H9 (cell line): ENCODE measurements at regions not wholly inside any gene's neighbourhood (a gene's known extent, or its start where the extent isn't known, plus 50 kb on each side); places are given as distances from the start of the nearest gene placed in this dataset.

Experiments
- DNase-seq: peaks from one replicate; pipeline ENCODE4 v3.0.0-alpha.2; 2017
- H2AFZ ChIP-seq: one replicate; pipeline ENCODE4 v1.6.1; 2013; ENCODE audit warnings: mild to moderate bottlenecking, low read length, control low read depth, moderate library complexity
- H2AK5ac ChIP-seq: 2 replicates; pipeline ENCODE4 v1.6.1; 2013; ENCODE audit warnings: low read length, control low read depth, mixed read lengths; ENCODE audit not compliant: insufficient read length
- H2BK120ac ChIP-seq: one replicate; pipeline ENCODE4 v1.6.1; 2013; ENCODE audit warnings: low read depth, mild to moderate bottlenecking, low read length, control low read depth, inconsistent platforms; ENCODE audit not compliant: poor library complexity, severe bottlenecking
- H2BK12ac ChIP-seq: 2 replicates; pipeline ENCODE4 v1.6.1; 2013; ENCODE audit warnings: low read length, control low read depth, mixed read lengths, low read depth; ENCODE audit not compliant: insufficient read length
- H2BK15ac ChIP-seq: 2 replicates; pipeline ENCODE4 v1.6.1; 2013; ENCODE audit warnings: low read depth, low read length, control low read depth
- H2BK20ac ChIP-seq: one replicate; pipeline ENCODE4 v1.6.1; 2013; ENCODE audit warnings: low read depth, mild to moderate bottlenecking, low read length, control low read depth, inconsistent platforms; ENCODE audit not compliant: poor library complexity, severe bottlenecking
- H2BK5ac ChIP-seq: 2 replicates; pipeline ENCODE4 v1.6.1; 2013; ENCODE audit warnings: low read length, control low read depth, mixed read lengths; ENCODE audit not compliant: insufficient read length
- H3K14ac ChIP-seq: 2 replicates; pipeline ENCODE4 v1.6.1; 2013; ENCODE audit warnings: low read length, control low read depth; ENCODE audit not compliant: insufficient read depth
- H3K18ac ChIP-seq: 2 replicates; pipeline ENCODE4 v1.6.1; 2013; ENCODE audit warnings: low read depth, mild to moderate bottlenecking, mixed read lengths, low read length, control low read depth; ENCODE audit not compliant: insufficient read length
- H3K23ac ChIP-seq: 2 replicates; pipeline ENCODE4 v1.6.1; 2013; ENCODE audit warnings: low read length, control low read depth, mixed read lengths, low read depth; ENCODE audit not compliant: insufficient read length
- H3K23me2 ChIP-seq: 2 replicates; pipeline ENCODE4 v1.6.1; 2013; ENCODE audit warnings: low read depth, mild to moderate bottlenecking, mixed read lengths, low read length, control low read depth; ENCODE audit not compliant: insufficient read length, poor library complexity, severe bottlenecking
- H3K27ac ChIP-seq: 2 replicates; pipeline ENCODE4 v1.5.1; 2013; ENCODE audit warnings: low read length, control low read depth, mixed read lengths, low read depth; ENCODE audit not compliant: insufficient read length
- H3K27me3 ChIP-seq: 2 replicates; pipeline ENCODE4 v1.6.1; 2013; ENCODE audit warnings: low read length, control low read depth, inconsistent platforms; ENCODE audit not compliant: insufficient read depth
- H3K4ac ChIP-seq: 2 replicates; pipeline ENCODE4 v1.6.1; 2013; ENCODE audit warnings: low read depth, mild to moderate bottlenecking, control low read depth, inconsistent platforms, low read length, moderate library complexity
- H3K4me1 ChIP-seq: 2 replicates; pipeline ENCODE4 v1.6.1; 2013; ENCODE audit warnings: low read length, control low read depth, inconsistent platforms; ENCODE audit not compliant: insufficient read depth
- H3K4me2 ChIP-seq: 2 replicates; pipeline ENCODE4 v1.6.1; 2013; ENCODE audit warnings: low read length, control low read depth, mixed read lengths; ENCODE audit not compliant: insufficient read length, insufficient read depth
- H3K56ac ChIP-seq: 2 replicates; pipeline ENCODE4 v1.6.1; 2013; ENCODE audit warnings: low read depth, mild to moderate bottlenecking, mixed read lengths, low read length, control low read depth; ENCODE audit not compliant: insufficient read length
- H3K79me1 ChIP-seq: 2 replicates; pipeline ENCODE4 v1.6.1; 2013; ENCODE audit warnings: low read depth, mild to moderate bottlenecking, moderate library complexity, low read length, control low read depth, inconsistent platforms; ENCODE audit not compliant: insufficient read depth, poor library complexity, severe bottlenecking
- H3K79me2 ChIP-seq: 2 replicates; pipeline ENCODE4 v1.6.1; 2013; ENCODE audit warnings: low read length, control low read depth, inconsistent platforms; ENCODE audit not compliant: insufficient read depth
- H3K9ac ChIP-seq: 2 replicates; pipeline ENCODE4 v1.6.1; 2013; ENCODE audit warnings: low read length, control low read depth, mixed read lengths; ENCODE audit not compliant: insufficient read length; ENCODE audit errors: extremely low read depth
- H3K9me3 ChIP-seq: one replicate; pipeline ENCODE4 v1.6.1; 2013; ENCODE audit warnings: low read depth, low read length, inconsistent platforms; ENCODE audit not compliant: control insufficient read depth
- H3T11ph ChIP-seq: one replicate; pipeline ENCODE4 v1.6.1; 2013; ENCODE audit warnings: mild to moderate bottlenecking, low read length, control low read depth, inconsistent platforms
- H4K20me1 ChIP-seq: one replicate; pipeline ENCODE4 v1.6.1; 2013; ENCODE audit not compliant: control insufficient read depth, insufficient read length, insufficient read depth
- H4K5ac ChIP-seq: 2 replicates; pipeline ENCODE4 v1.6.1; 2013; ENCODE audit warnings: low read depth, mild to moderate bottlenecking, mixed read lengths, low read length, control low read depth; ENCODE audit not compliant: insufficient read length
- H4K8ac ChIP-seq: replicated peaks from 2 replicates; pipeline ENCODE4 v1.6.1; 2013; ENCODE audit warnings: low read length, control low read depth, mixed read lengths, low read depth; ENCODE audit not compliant: insufficient read length
- H4K91ac ChIP-seq: 2 replicates; pipeline ENCODE4 v1.6.1; 2013; ENCODE audit warnings: low read depth, mild to moderate bottlenecking, moderate library complexity, mixed read lengths, low read length, control low read depth; ENCODE audit not compliant: insufficient read length
- H3K27ac Mint-ChIP-seq, 3 experiments: 2 replicates in 2 of 3; 3 replicates in 1 of 3; pipeline ENCODE4 v1.8.0; 2020 to 2021; ENCODE audit warnings: mixed read lengths in 3 of 3, mild to moderate bottlenecking in 1 of 3, moderate library complexity in 1 of 3
- H3K27me3 Mint-ChIP-seq: 2 replicates; pipeline ENCODE4 v1.8.0; 2021; ENCODE audit warnings: low read depth, mild to moderate bottlenecking, moderate library complexity, mixed read lengths
- H3K36me3 Mint-ChIP-seq, 3 experiments: 2 replicates in 2 of 3; 3 replicates in 1 of 3; pipeline ENCODE4 v1.8.0; 2020 to 2021; ENCODE audit warnings: low read depth in 3 of 3, mixed read lengths in 3 of 3; ENCODE audit not compliant: insufficient read depth in 1 of 3
- H3K4me1 Mint-ChIP-seq, 2 experiments: 2 replicates each; pipeline ENCODE4 v1.8.0; 2020; ENCODE audit warnings: mixed read lengths in 2 of 2
- H3K4me3 Mint-ChIP-seq, 2 experiments: 2 replicates in 1 of 2; 3 replicates in 1 of 2; pipeline ENCODE4 v1.8.0; 2020 to 2021; ENCODE audit warnings: mild to moderate bottlenecking in 2 of 2, mixed read lengths in 2 of 2, moderate library complexity in 1 of 2
- H3K9me3 Mint-ChIP-seq, 2 experiments: 2 replicates in 1 of 2; 3 replicates in 1 of 2; pipeline ENCODE4 v1.8.0; 2020; ENCODE audit warnings: mild to moderate bottlenecking in 2 of 2, mixed read lengths in 2 of 2, moderate library complexity in 1 of 2
- CTCF ChIP-seq: fragments of 200-600 bp; sonication (generic); conservative IDR thresholded peaks from 3 replicates; pipeline ENCODE4 v1.8.0; 2021; ENCODE audit warnings: antibody characterized with exemption, mild to moderate bottlenecking
- WGBS: extraction: QIAGEN DNeasy Blood & Tissue Kit; methylation state at CpG from one replicate; pipeline ENCODE4 v1.1.7; 2013; ENCODE audit warnings: missing lambda C conversion rate, low lambda C conversion rate, mixed read lengths; ENCODE audit not compliant: insufficient read length; ENCODE audit errors: extremely low coverage; 5-methylcytosine and 5-hydroxymethylcytosine counted together

- no peak for TF ChIP-seq CTCF
- Histone ChIP-seq H2BK120ac (no peak overlapping the region), H4K20me1 (no peaks in the 10 kb centered on the region), H4K8ac (no peak overlapping the region), H2BK15ac (no peak overlapping the region), H3K79me1 (no peaks in the 10 kb centered on the region), H2BK12ac (no peak overlapping the region), H3K27ac (no peak overlapping the region), H3K4me2 (no peak overlapping the region), H3K18ac (no peak overlapping the region), H2AFZ (no peak overlapping the region), H3K79me2 (no peaks in the 10 kb centered on the region), H4K5ac (no peak overlapping the region), H2BK5ac (no peak overlapping the region), H3K14ac (no peak overlapping the region), H3T11ph (no peak overlapping the region), H3K23me2 (no peaks in the 10 kb centered on the region), H3K27me3 (no peaks in the 10 kb centered on the region), H3K23ac (no peak overlapping the region), H4K91ac (no peak overlapping the region), H2BK20ac (no peak overlapping the region), H3K4ac (no peak overlapping the region), H3K9me3 (no peaks in the 10 kb centered on the region), H2AK5ac (no peak overlapping the region), H3K56ac (no peak overlapping the region), H3K4me1 (no peaks in the 10 kb centered on the region; the same call in 1 of the 2 replicates), H3K9ac (no peak overlapping the region)
- Mint-ChIP-seq H3K27me3 (no peaks in the 10 kb centered on the region; the same call in 1 of the 2 replicates), H3K36me3 (no peaks in the 10 kb centered on the region), H3K4me1 (peaks cover 8 to 9% of the 10 kb centered on the region in 2 experiments), H3K4me3 (no peak overlapping the region), H3K9me3 (no peaks in the 10 kb centered on the region), H3K27ac (no peak overlapping the region)
- no peak for DNase-seq
- WGBS = no CpG with 5 or more reads among the region's 1 CpG
Observed at GRCh38 chr1:187067160-187067559, 238.4 kb downstream of the PLA2G4A start.
